Liver (tissue), 8 donors: ENCODE measurements at regions not wholly inside any gene's neighbourhood (a gene's known extent, or its start where the extent isn't known, plus 50 kb on each side); places are given as distances from the start of the nearest gene placed in this dataset.
A peak's percentile ranks its signal among the peaks of the same experiment; 100 is the strongest.

Experiments used
- DNase-seq: peaks from one replicate; pipeline ENCODE4 v3.0.0-alpha.2; 2017; ENCODE audit warnings: low spot score
- H3K27ac ChIP-seq, 2 donors: one replicate each; pipeline ENCODE4 v1.7.0; 2013; ENCODE audit warnings: inconsistent platforms in 2 of 2, low read length in 2 of 2, control low read depth in 1 of 2, low read depth in 1 of 2, mild to moderate bottlenecking in 1 of 2
- H3K27me3 ChIP-seq, 4 donors: one replicate each; pipeline versions ENCODE4 v1.6.1 to v1.7.0; 2013; ENCODE audit warnings: low read length in 3 of 4, inconsistent platforms in 1 of 4, mild to moderate bottlenecking in 1 of 4, moderate library complexity in 1 of 4; ENCODE audit not compliant: control insufficient read depth in 4 of 4, insufficient read depth in 4 of 4
- H3K36me3 ChIP-seq, 4 donors: one replicate each; pipeline versions ENCODE4 v1.6.1 to v1.7.0; 2013; ENCODE audit warnings: low read length in 3 of 4, mild to moderate bottlenecking in 3 of 4, low read depth in 1 of 4, moderate library complexity in 1 of 4; ENCODE audit not compliant: control insufficient read depth in 4 of 4, insufficient read depth in 3 of 4
- H3K4me1 ChIP-seq, 4 donors: one replicate each; pipeline versions ENCODE4 v1.6.1 to v1.7.0; 2013; ENCODE audit warnings: low read length in 3 of 4, mild to moderate bottlenecking in 3 of 4, moderate library complexity in 1 of 4; ENCODE audit not compliant: control insufficient read depth in 4 of 4, insufficient read depth in 4 of 4
- H3K4me3 ChIP-seq, 3 donors: one replicate each; pipeline versions ENCODE4 v1.6.1 to v1.7.0; 2013; ENCODE audit warnings: low read length in 3 of 3, control low read depth in 1 of 3, low read depth in 1 of 3, mild to moderate bottlenecking in 1 of 3
- H3K9ac ChIP-seq, 2 donors: one replicate each; pipeline ENCODE4 v1.7.0; 2013; ENCODE audit warnings: low read length in 2 of 2, mild to moderate bottlenecking in 2 of 2, moderate library complexity in 2 of 2, control low read depth in 1 of 2, low read depth in 1 of 2
- H3K9me3 ChIP-seq, 4 donors: one replicate each; pipeline versions ENCODE4 v1.6.1 to v1.7.0; 2013; ENCODE audit warnings: low read length in 3 of 4; ENCODE audit not compliant: control insufficient read depth in 4 of 4
- ATF3 ChIP-seq: IDR thresholded peaks from 2 replicates; pipeline ENCODE4 v1.6.1; 2016; ENCODE audit warnings: antibody characterized with exemption
- CTCF ChIP-seq: fragments of 150-350 bp; IDR thresholded peaks from 2 replicates; pipeline ENCODE4 v1.5.1; 2017; ENCODE audit warnings: improper control_type of control experiment, low read depth, low read length; ENCODE audit not compliant: missing input control
- EGR1 ChIP-seq, 2 donors: IDR thresholded peaks; 2 replicates each; pipeline ENCODE4 v1.6.1; 2016 to 2018; ENCODE audit warnings: antibody characterized with exemption in 2 of 2, low read depth in 2 of 2
- FOXA1 ChIP-seq: IDR thresholded peaks from 2 replicates; pipeline ENCODE4 v1.6.1; 2016; ENCODE audit warnings: antibody characterized with exemption
- FOXA2 ChIP-seq: IDR thresholded peaks from 2 replicates; pipeline ENCODE4 v1.6.1; 2016; ENCODE audit warnings: antibody characterized with exemption
- GABPA ChIP-seq, 2 donors: IDR thresholded peaks in 1 of 2; conservative IDR thresholded peaks in 1 of 2; 2 replicates each; pipeline ENCODE4 v1.6.1; 2016; ENCODE audit warnings: antibody characterized with exemption in 2 of 2, mild to moderate bottlenecking in 1 of 2, moderate library complexity in 1 of 2
- HNF4A ChIP-seq, 2 donors: conservative IDR thresholded peaks; 2 replicates each; pipeline ENCODE4 v1.6.1; 2016; ENCODE audit warnings: antibody characterized with exemption in 2 of 2, mild to moderate bottlenecking in 2 of 2
- HNF4G ChIP-seq: IDR thresholded peaks from 2 replicates; pipeline ENCODE4 v1.6.1; 2016; ENCODE audit warnings: antibody characterized with exemption
- JUND ChIP-seq, 2 donors: IDR thresholded peaks; 2 replicates each; pipeline ENCODE4 v1.6.1; 2016; ENCODE audit warnings: antibody characterized with exemption in 2 of 2
- NR2F2 ChIP-seq: IDR thresholded peaks from 2 replicates; pipeline ENCODE4 v1.6.1; 2016; ENCODE audit warnings: antibody characterized with exemption
- RAD21 ChIP-seq, 2 donors: IDR thresholded peaks; 2 replicates each; pipeline ENCODE4 v1.6.1; 2016; ENCODE audit warnings: antibody characterized with exemption in 2 of 2, mild to moderate bottlenecking in 2 of 2
- RXRA ChIP-seq, 2 donors: IDR thresholded peaks; 2 replicates each; pipeline ENCODE4 v1.6.1; 2017 to 2018; ENCODE audit warnings: antibody characterized with exemption in 2 of 2, mild to moderate bottlenecking in 1 of 2
- SP1 ChIP-seq: IDR thresholded peaks from 2 replicates; pipeline ENCODE4 v1.6.1; 2018; ENCODE audit warnings: antibody characterized with exemption, mild to moderate bottlenecking
- TAF1 ChIP-seq: conservative IDR thresholded peaks from 2 replicates; pipeline ENCODE4 v1.6.1; 2016; ENCODE audit warnings: antibody characterized with exemption, mild to moderate bottlenecking
- YY1 ChIP-seq: IDR thresholded peaks from 2 replicates; pipeline ENCODE4 v1.6.1; 2016; ENCODE audit warnings: antibody characterized with exemption, mild to moderate bottlenecking
- ZBTB33 ChIP-seq: IDR thresholded peaks from 2 replicates; pipeline ENCODE4 v1.6.1; 2016; ENCODE audit warnings: antibody characterized with exemption
- WGBS: extraction: QIAGEN DNeasy Blood & Tissue Kit; methylation state at CpG from one replicate; pipeline ENCODE4 v1.1.7; 2013; 5-methylcytosine and 5-hydroxymethylcytosine counted together
- TF ChIP-seq, protein P1 (sequence below): IDR thresholded peaks from 2 replicates; pipeline ENCODE4 v1.6.1; 2016; ENCODE audit warnings: antibody characterized with exemption
- TF ChIP-seq, protein P2 (sequence below): IDR thresholded peaks from 2 replicates; pipeline ENCODE4 v1.6.1; 2016; ENCODE audit warnings: antibody characterized with exemption, mild to moderate bottlenecking
- donor health status: healthy.
- donor health status: healthy.
- donor health status: healthy.
- donor health status: healthy.
- donor health status: healthy.

- Histone ChIP-seq H3K27me3 (no peaks in the 10 kb centered on the region), H3K36me3 (no peaks in the 10 kb centered on the region), H3K9me3 (no peaks in the 10 kb centered on the region), H3K4me3 (no peak overlapping the region), H3K9ac (no peak overlapping the region), H3K27ac (no peak overlapping the region), H3K4me1 (no peaks in the 10 kb centered on the region)
- 35% methylated on average over 9 of the region's 9 CpGs for WGBS
- DNase-seq, result peak; percentile 64
- no peak for TF ChIP-seq TAF1
- TF ChIP-seq YY1, result no peak
- peak; percentile 80 for TF ChIP-seq CTCF
- TF ChIP-seq HNF4G, result no peak
- TF ChIP-seq RAD21 (IDR thresholded peaks at IDR 0.05), result peak; percentile 73 to 81
Observed at GRCh38 chr5:4868140-4868735, 271.9 kb upstream of the ADAMTS16 start.

DNA sequence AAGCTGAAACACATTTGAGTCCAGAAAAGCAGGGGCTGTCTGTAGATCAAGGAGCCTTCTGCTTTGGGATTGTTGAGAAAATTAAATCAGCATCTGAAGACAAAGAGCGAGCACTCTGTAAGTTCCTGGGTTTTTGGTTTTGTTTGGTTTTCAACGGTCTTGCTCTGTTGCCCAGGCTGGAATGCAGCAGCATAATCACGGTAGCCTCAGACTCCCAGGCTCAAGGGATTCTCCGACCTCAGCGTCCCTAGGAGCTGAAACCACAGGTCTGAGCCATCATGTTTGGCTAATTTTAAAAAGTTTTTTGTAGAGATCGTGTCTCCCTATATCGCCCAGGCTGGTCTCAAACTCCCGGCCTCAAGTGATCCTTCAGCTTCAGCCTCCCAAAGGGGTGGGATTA is 266.5 kb upstream of the ADAMTS16 start:
- Histone ChIP-seq H3K9ac (no peak overlapping the region), H3K4me1 (no peaks in the 10 kb centered on the region), H3K36me3 (no peaks in the 10 kb centered on the region), H3K27ac (no peak overlapping the region), H3K27me3 (no peaks in the 10 kb centered on the region), H3K9me3 (no peaks in the 10 kb centered on the region), H3K4me3 (no peak overlapping the region)
- no peak for TF ChIP-seq TAF1
- TF ChIP-seq JUND (IDR thresholded peaks at IDR 0.05), result no peak
- TF ChIP-seq NR2F2, result no peak
- no peak for TF ChIP-seq ATF3
- TF ChIP-seq FOXA1, result no peak
- TF ChIP-seq YY1, result no peak
- TF ChIP-seq GABPA (IDR thresholded peaks at IDR 0.05 in 1 of 2, conservative IDR thresholded peaks at IDR 0.05 in 1 of 2), result no peak
- no peak for TF ChIP-seq HNF4G
- no peak for TF ChIP-seq RXRA (IDR thresholded peaks at IDR 0.05)
- no peak for TF ChIP-seq ZBTB33
- TF ChIP-seq CTCF, result no peak
- no peak for TF ChIP-seq FOXA2
- TF ChIP-seq RAD21 (IDR thresholded peaks at IDR 0.05), result no peak
- TF ChIP-seq, protein P1, sequence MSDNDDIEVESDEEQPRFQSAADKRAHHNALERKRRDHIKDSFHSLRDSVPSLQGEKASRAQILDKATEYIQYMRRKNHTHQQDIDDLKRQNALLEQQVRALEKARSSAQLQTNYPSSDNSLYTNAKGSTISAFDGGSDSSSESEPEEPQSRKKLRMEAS, result no peak
- TF ChIP-seq SP1, result no peak
- TF ChIP-seq HNF4A (conservative IDR thresholded peaks at IDR 0.05), result no peak
- TF ChIP-seq, protein P2, sequence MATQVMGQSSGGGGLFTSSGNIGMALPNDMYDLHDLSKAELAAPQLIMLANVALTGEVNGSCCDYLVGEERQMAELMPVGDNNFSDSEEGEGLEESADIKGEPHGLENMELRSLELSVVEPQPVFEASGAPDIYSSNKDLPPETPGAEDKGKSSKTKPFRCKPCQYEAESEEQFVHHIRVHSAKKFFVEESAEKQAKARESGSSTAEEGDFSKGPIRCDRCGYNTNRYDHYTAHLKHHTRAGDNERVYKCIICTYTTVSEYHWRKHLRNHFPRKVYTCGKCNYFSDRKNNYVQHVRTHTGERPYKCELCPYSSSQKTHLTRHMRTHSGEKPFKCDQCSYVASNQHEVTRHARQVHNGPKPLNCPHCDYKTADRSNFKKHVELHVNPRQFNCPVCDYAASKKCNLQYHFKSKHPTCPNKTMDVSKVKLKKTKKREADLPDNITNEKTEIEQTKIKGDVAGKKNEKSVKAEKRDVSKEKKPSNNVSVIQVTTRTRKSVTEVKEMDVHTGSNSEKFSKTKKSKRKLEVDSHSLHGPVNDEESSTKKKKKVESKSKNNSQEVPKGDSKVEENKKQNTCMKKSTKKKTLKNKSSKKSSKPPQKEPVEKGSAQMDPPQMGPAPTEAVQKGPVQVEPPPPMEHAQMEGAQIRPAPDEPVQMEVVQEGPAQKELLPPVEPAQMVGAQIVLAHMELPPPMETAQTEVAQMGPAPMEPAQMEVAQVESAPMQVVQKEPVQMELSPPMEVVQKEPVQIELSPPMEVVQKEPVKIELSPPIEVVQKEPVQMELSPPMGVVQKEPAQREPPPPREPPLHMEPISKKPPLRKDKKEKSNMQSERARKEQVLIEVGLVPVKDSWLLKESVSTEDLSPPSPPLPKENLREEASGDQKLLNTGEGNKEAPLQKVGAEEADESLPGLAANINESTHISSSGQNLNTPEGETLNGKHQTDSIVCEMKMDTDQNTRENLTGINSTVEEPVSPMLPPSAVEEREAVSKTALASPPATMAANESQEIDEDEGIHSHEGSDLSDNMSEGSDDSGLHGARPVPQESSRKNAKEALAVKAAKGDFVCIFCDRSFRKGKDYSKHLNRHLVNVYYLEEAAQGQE, result no peak
- TF ChIP-seq EGR1 (IDR thresholded peaks at IDR 0.05; ENCODE audit: low read depth in 2 of 2), result no peak
- 80% methylated on average over 8 of the region's 8 CpGs for WGBS
- no peak for DNase-seq
